ENCODE measurements at regions not wholly inside any gene's neighbourhood (a gene's known extent, or its start where the extent isn't known, plus 50 kb on each side); places are given as distances from the start of the nearest gene placed in this dataset.

- DNase-seq (ENCODE audit: extremely low read depth, low read depth): no peak
Observed at GRCh38 chr9:100700689-100701318, 122.9 kb downstream of the CAVIN4 start.

GRCh38 chr9:100714372-100715099, 136.7 kb downstream of the CAVIN4 start:
- peak; percentile 28 for DNase-seq (ENCODE audit: extremely low read depth, low read depth)
- TF ChIP-seq CTCF (IDR thresholded peaks at IDR 0.05; ENCODE audit: low read depth, low read length): peak; percentile 91

More at GRCh38 chr9:100700689-100701318, 122.9 kb downstream of the CAVIN4 start:
- peak; percentile 12 for TF ChIP-seq CTCF (IDR thresholded peaks at IDR 0.05; ENCODE audit: low read depth, low read length)

DNA sequence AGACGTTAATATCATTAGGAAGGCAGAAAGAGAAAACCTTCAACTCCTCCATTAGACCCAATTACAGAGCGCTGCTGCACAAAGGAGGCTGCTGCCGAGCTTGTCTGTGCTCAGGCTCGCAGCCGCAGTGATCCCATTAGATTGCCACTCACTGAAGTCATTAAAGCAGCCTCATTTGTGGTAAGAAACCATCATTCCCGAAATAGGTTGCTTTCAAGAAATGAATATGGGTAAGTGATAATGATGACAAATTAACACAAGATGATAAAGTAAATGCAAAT, 137.2 kb downstream of the CAVIN4 start:
- no peak for TF ChIP-seq CTCF (IDR thresholded peaks at IDR 0.05; ENCODE audit: low read depth, low read length)
- no peak for DNase-seq (ENCODE audit: extremely low read depth, low read depth)

DNA sequence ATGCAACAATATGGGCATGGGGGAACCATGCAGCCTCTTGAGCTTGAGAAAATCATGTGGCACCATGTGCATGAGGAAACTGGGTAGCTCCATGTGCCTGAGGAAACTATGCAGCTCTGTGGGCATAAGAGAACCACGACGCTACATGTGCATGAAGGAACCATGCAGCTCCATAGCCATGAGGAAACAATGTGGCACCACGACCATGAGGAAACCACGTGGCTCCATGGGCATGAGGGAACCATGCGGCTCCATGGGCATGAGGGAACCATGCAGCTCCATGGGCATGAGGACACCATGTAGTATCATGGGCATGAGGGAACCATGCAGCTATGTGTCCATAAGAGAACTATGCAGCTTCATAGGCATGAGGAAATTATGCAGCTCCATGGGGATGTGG, 140.8 kb downstream of the CAVIN4 start:
- DNase-seq (ENCODE audit: extremely low read depth, low read depth): no peak
- TF ChIP-seq CTCF (IDR thresholded peaks at IDR 0.05; ENCODE audit: low read depth, low read length): no peak

DNA sequence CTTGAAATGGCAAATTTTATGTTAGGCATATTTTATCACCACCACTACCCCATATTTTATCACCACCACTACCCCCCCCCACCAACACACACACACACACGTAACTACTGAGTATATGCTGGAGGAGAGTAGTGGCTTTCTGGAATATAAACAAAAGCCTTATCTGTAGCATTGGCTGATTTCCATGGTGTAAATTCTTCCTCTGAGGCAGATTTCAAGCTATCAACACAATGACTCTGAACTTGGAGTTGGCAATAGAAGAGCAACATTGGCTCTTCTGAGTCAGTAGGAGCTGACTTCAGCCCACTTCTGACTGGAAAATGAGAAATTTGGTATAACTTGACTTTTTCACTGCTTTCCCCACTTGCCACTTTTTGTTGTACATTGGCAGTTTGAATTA, 143.0 kb downstream of the CAVIN4 start:
- no peak for DNase-seq (ENCODE audit: extremely low read depth, low read depth)
- TF ChIP-seq CTCF (IDR thresholded peaks at IDR 0.05; ENCODE audit: low read depth, low read length): no peak

GRCh38 chr9:100724886-100725285, 147.0 kb downstream of the CAVIN4 start:
- no peak for TF ChIP-seq CTCF (IDR thresholded peaks at IDR 0.05; ENCODE audit: low read depth, low read length)
- no peak for DNase-seq (ENCODE audit: extremely low read depth, low read depth)

GRCh38 chr9:100725371-100725770, 147.5 kb downstream of the CAVIN4 start:
- no peak for TF ChIP-seq CTCF (IDR thresholded peaks at IDR 0.05; ENCODE audit: low read depth, low read length)
- no peak for DNase-seq (ENCODE audit: extremely low read depth, low read depth)
